ENCODE measurements at regions not wholly inside any gene's neighbourhood (a gene's known extent, or its start where the extent isn't known, plus 50 kb on each side); places are given as distances from the start of the nearest gene placed in this dataset.

GRCh38 chr7:125065001-125065400, 135.4 kb upstream of the POT1 start:
- TF ChIP-seq POLR2A (IDR thresholded peaks at IDR 0.05) (no peak), EP300 (IDR thresholded peaks at IDR 0.05) (no peak), CTCF (IDR thresholded peaks at IDR 0.05) (no peak), POLR2AphosphoS5 (IDR thresholded peaks at IDR 0.05) (no peak)
